GM21360 (cell line): ENCODE measurements at regions not wholly inside any gene's neighbourhood (a gene's known extent, or its start where the extent isn't known, plus 50 kb on each side); places are given as distances from the start of the nearest gene placed in this dataset.
A peak's percentile ranks its signal among the peaks of the same experiment; 100 is the strongest.

Source experiments
- ATAC-seq: cut with Tn5 transposase; IDR thresholded peaks from one replicate; pipeline ENCODE4 v1.9.1; 2021; ENCODE audit warnings: mild to moderate bottlenecking, moderate library complexity; ENCODE audit not compliant: unreplicated experiment

DNA sequence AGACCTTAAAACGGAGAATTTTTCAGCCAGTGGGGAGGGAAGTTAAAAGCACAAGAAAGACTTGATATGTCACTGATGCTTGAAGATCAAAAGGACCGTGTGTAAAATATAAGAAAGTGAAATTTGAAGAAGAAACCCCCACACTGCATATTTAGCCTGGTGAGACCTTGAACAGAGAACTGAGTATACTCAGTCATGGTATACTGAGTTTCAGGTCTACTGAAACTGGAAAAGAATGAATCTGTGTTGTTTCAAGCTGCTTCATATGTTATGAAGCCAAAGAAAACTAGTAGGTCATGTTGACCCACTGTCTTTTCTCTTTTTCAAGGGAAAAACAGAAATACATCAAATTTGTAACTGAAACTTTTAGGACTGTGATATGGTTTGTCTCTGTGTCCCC is 443.8 kb upstream of the GJE1 start:
- peak; percentile 93 for ATAC-seq

DNA sequence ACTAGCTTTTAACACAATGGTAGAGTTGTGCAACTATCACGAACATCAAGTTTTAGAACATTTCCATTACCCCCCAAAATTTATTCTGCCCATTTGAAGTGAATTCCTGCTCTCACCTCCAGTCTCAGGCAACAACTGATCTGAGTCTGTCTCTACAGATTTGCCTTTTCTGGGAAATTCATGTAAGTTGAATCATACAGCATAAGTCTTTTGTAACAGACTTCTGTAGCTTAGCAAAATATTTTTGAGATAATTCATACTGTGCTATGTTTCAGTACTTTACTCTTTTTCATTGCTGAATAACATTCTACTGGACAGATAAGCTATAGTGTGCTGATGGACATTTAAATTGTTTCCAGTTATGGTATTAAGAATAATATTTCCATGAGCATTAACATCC is 447.3 kb upstream of the GJE1 start:
- no peak for ATAC-seq

DNA sequence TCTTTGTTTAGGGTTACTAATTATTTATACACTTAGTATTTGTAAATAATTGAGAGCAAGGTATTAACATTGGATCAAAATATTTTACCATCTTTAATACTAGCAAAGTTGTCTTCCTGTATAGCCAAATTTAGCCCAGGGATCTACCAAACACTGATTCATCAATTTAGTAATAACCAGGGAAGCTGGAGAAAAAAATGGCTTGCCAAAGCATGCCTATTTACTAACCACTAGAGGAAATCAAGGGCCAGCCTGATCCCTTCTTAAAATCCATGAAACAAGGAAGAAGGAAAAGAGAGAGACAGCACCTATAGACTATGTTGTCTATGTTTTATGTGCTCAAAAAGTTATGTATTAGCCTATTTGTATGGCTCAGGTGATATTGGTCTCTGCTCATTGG is 450.3 kb upstream of the GJE1 start:
- no peak for ATAC-seq

DNA sequence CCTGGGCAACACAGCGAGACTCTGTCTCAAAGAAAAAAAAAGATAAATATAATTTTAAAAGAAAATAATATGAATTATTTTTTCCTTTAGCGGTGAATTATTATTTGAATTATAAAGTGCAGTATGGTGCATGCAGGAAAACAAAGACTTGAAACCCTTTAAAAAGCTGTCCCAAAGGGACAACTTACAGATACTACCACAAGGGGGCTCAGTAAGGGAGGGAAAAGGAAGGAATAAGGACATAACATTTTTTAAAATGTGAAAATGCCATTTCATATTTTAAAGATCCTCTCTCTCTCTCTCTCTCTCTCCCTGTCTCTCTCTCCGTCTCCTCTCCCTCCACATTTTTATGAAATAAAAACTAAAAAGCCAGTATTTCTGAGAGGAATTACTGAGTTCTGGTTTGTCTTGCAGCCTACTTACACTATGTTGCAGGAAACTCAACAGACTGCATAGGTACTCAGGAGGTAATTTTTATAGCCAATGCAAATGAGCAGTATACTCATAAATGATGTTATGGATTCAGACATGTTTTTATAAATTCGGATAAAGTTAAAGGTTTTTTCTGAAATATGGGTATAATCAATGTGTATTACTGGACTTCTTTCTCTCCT is 455.0 kb upstream of the GJE1 start:
- ATAC-seq = no peak

DNA sequence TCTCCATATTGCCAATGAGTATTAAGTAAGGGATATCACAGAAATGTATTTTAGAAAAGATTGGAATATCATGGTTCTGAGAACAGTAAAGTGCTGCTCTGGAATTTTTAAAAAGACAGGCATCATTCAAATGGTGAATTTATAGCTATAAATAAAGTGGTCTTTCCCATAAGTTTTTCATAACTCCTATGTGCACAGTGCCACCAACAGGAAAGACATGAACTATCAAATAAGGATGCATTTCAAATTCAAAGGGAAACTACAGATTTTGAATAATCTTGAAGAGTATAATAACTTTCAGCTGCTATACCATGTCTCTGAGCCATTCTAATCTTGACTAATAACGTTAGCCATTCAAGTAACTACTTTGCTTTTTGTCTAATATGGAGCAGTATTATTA is 456.8 kb upstream of the GJE1 start:
- no peak for ATAC-seq

DNA sequence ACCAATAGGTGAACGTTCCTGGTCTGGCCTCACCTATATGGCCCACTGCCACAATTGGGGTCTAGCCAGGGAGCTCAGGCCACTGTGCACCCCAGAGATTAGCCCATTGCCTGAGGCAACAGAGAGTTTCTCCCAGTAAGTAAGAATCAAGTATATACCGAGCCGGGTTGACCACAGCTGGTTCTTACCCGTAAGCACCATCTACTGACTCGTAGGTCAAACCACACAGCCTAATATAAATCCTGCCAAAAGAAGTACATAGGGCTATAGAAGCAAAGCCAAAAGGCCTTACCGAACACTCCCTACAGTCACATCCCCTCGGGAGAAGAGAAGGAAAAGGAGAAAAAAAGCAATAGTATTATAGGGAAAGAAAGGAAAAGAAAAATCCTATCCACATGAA is 463.6 kb upstream of the GJE1 start:
- no peak for ATAC-seq

DNA sequence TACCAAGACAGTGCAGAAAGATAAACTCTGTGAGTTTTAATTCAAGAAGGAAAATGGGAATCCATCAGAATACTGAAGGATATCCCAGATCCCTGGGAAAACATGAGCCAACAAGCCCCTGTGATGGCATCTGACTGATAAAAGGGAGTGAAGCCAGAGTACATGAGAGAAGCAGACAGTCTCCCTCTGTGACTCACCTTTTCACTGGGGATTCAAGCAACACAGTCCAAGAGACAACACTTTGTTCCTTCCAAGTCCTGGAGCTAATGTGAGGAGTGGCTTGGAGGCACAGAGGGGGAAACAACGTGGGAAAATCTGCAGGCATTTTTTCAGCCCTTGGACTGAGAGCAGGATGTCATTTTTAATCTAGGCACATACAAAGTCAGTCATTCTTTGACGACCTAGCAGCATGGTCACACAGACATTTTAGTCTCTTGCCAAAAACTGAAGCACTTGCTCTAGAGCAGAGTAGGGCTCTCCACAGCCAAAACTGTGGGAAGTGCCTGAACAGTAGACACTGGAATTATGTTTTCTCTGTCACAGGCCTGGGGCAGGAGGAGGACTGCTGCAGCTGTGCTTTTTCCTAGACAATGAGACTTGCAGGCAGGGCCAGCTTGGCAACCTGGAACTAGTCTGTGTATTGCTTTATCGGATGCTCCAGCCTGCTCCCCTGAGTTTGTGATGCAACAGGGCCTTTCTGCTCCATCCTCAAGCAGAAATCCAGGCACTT is 465.0 kb upstream of the GJE1 start:
- no peak for ATAC-seq

DNA sequence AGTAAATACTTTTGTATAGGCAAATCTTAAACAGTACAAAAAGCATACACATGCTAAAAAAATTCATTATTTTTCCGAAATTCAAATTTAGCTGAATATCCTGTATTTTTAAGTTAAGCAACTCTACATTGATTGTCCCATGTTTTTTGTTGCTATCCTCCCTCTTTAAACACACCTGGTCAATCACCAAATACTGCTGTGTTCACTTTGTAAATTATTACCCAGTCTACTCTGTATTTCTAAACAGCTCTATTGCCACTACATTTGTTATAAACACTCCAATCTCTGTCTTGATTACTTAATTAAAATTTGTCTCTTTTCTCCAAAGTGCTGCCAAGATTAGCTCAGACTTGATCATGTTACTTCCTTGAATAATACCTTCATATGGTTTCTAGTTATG is 466.5 kb upstream of the GJE1 start:
- ATAC-seq = no peak

DNA sequence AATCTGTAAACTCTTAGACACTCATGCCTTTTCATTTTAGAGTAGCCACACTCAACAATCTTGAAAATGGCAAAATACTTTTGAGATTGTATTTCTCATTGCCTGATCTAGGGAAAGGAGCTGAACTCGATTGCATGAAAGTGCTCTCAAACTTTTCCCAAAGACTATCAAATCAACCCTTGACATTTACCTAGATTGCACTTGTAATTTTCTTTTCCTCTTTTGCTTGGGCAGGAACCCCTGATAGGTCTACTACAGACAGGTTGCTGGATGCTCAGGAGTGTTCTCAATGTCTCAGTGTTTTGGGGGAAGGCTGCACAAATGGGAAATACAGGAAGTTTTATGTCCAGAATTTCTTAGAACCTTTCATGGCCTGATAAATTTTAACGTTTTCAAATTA is 468.0 kb upstream of the GJE1 start:
- no peak for ATAC-seq

DNA sequence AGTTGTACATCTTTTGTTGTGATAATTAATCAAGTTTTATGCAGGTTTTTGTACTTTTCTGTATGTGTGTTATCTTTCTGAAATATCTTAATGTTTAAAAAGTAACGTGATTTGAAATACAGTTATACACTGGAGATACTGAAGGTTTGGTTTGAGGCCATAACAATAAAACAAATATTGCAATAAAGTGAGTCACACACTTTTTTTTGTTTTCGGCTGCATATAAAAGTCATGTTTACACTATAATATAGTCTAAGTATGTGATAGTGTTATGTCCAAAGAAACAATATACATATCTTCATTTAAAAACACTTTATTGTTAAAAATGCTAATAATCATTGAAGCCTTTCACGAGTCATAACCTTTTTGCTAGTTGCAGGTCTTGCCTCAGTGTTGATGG is 473.1 kb upstream of the GJE1 start:
- no peak for ATAC-seq

DNA sequence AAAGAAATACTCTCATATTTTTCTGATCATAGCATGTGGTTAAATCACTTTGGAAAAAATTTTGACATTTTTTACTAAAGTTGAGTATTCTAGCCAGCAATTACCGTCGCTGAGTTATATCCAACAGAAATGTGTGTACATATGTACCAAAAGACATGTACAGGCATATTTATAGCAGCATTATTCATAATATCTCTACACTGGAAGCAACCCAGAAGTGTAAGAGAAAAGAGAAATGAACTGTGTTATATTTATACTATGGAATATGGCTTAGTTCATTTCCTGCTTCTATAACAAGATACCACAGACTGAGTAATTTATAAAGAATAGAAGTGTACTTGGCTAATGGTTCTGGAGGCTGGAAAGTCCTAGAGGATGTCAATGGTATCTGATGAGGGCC is 474.0 kb upstream of the GJE1 start:
- ATAC-seq = no peak

DNA sequence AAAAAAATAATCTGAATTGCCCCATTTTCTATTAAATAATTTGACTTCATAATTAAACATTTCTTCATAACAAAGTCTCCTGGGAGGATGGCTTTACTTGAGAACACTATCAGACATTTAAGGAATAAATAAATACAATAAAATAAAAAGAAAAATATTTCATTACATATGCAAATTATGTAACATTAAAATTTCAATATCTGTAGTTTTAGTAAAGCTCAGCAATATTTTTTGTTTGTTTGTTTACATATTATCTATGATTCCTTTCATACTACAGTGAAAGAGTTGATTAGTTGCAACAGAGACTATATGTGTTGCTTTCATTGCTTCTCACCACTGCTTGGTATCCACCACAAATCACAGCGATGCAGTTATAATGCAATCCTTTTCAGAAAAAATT is 474.9 kb upstream of the GJE1 start:
- ATAC-seq = no peak

DNA sequence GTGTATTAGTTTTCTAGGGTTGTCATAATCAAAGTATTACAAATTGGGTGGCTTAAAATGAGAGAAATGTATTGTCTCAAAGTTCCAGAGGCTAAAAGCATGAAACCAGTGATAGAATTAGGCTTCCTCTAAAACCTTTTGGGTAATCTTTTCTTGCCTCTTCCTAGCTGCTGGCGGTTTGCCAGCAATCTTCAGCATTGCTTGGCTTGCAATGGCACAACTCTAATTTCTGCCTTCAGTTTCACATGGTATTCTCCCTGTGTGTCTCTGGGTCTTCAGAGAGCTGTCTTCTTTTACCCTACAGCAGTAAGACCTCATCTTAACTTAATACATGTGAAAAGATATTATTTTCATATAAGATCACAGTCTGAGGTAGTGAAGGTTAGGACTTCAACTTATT is 479.1 kb upstream of the GJE1 start:
- ATAC-seq = no peak

DNA sequence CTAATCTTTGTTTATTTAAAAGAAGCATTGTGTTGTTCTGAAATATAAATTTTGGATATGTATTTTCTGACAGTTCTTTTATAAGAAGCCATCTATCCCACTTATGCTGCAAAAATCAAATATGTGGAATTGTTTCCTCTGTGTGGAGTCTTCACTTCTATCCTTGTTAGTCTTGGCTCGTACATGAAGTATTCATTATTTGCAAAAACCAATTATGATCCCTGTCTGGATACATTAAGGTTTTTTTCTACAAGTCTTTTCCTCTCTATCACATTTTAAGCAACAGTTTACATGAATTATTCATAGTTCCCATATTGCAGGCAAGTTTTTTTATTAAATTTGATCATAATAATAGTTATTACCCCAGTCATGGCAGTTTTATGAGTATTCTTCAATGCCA is 490.8 kb upstream of the GJE1 start:
- no peak for ATAC-seq

DNA sequence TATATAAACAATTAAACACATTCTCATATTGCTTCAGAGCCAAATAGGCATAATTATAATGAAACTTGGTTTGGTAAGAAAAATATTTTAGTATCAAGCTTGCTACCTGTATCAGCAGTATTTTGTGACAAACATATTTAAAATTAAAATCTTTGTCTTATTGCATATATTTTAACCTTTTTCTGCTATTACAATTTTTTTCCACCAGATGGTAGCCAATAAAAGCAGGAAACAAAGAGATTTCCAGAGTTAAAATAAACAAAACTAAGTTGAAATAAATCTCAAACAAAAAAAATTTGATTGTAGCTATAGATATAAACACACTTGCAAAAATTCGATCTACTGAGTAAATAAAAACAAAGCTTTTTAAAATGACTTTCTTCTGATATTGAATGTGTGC is 491.3 kb upstream of the GJE1 start:
- no peak for ATAC-seq

DNA sequence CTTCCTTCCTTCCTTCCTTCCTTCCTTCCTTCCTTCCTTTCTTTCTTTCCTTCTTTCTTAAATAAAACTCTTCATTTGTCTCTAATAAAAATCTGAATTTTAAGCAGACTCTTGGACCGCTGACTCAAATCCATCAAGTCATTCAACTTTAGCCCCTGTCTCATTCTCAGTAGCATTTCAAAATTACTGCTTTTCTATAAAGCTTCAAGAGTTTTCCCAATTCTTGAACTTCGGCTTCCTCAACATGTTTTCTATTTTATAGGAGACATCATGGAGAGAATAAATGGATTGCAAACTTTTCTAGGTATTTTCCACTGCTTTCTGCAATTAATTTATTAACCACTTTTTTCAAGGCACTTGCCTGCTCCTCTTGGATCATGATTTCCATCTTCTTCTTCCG is 497.1 kb upstream of the GJE1 start:
- ATAC-seq = no peak

DNA sequence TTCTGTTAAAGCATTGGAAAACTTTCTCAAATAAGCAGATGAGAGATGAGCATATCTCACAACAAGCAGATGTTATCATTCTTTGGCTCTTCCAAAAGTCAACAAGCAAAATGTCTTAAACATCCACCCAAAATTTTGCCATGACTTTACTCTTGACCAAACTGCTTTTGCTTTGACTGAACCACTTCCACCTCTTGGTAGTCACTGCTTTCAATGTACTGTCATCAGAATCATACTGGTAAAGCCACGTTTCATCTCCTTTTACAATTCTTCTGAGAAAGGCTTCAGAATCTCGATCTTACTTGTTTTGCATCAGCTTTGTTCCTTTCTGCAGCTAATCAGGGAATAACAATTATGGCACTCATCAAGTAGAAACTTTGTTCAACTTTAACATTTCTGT is 498.5 kb upstream of the GJE1 start:
- no peak for ATAC-seq

DNA sequence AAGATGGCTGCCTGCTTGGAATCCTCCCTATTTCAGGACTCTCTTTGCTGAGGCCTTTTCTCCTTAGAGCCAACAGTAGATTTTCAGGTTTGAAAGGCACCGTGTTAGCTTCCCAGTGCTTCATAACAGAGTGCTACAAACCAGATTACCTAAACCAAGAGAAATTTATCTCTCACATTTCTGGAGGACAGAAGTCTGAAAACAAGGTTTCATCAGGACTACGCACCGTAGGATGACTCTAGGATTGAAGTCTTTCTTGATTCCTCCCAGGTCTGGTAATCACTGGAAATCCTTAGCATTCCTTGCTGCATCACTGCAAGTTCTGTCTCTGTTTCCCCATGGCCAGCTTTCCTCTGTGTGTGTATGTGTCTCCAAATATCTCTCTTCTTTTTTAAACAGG is 508.4 kb upstream of the GJE1 start:
- ATAC-seq = no peak

DNA sequence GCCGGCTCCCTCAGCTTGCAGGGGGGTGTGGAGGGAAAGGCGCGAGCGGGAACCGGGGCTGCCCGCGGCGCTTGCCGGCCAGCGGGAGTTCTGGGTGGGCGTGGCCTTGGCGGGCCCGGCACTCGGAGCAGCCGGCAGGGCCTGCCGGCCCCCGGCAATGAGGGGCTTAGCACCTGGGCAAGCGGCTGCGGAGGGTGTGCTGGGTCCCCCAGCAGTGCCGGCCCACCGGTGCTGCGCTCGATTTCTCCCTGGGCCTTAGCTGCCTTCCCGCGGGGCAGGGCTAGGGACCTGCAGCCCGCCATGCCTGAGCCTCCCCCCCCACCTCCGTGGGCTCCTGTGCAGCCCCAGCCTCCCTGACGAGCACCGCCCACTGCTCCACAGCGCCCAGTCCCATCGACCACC is 514.5 kb upstream of the GJE1 start:
- no peak for ATAC-seq

DNA sequence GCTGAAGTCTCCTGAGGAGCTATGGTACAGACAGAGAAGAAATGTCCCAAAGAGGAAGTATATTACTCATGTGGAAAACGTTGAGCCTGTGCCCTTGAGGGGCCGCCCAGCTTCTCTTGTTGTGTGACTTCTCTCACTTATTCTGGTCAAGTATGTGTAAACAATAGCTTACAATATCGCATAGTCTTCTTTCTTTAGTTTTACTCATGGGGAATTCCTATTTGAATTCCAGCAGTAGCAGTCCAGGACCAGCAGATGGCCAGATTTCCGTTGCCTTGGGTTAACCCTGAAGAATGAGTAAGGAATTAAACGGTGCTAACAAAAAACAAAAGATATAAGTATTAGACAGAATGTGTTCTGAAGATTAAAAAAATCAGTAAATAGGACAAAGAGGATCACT is 522.0 kb upstream of the GJE1 start:
- ATAC-seq = no peak

DNA sequence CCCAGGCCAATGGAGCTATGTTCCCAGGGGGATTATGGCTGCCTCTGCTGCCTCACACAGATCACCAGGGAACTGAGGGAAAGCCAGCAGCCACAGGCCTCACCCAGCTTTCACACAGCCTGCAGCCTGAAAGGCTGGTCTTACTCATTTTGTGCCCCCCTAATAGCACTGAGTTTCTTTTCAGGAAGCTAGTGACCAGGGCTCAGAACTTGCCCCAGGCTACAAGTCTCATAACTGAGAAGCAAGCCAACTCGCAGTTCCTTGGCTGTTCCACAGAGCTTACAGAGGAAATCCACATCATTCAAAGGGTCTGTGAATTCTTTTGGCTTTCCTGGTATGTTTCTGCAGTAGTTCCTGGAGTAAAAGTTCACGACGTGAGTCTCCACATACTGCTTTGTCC is 524.8 kb upstream of the GJE1 start:
- no peak for ATAC-seq

DNA sequence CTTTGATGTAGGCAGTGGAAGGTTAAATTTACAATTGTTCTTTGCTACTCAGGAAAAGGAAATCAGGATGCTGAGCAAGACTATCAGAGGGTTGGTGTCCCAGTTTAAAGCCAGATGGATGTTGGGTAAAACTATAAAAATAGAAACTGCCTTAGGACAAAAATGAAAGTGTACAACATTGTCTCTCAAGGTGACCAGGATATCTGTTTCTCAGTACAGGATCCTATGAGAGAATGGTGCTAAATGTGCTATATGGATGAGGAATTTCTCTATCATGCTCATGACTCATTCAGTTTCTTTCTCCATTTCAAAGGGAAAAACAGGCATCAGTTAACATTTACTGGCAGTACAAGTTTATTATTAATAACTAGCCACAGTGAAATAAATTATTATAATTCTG is 534.2 kb upstream of the GJE1 start:
- ATAC-seq = no peak

DNA sequence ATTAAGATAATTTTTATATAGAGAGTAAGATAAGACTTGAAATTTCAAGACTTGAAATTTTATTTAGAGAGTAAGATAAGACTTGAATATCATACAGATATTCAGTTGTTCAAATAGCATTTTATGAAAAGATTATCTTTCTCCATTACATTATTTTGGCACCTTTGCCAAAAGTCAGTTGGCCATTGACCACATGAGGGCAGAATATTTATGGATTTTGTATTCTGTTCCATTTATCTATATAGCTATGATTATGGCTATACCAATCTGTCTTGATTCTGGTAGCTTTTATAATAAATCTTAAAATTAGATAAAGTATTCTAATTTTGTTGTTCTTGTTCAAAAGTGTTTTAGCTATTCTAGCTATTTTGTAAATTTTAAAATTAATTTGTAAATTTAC is 537.9 kb upstream of the GJE1 start:
- ATAC-seq = no peak
